K562 (cell line): ENCODE measurements at regions not wholly inside any gene's neighbourhood (a gene's known extent, or its start where the extent isn't known, plus 50 kb on each side); places are given as distances from the start of the nearest gene placed in this dataset.

ENCODE experiments used
- ATAC-seq: fragments of 200-7000 bp; cut with Tn5 transposase; 3 replicates; pipeline ENCODE4 v1.9.1; 2020; ENCODE audit warnings: moderate library complexity
- BruUV-seq: library from RNA; stranded (reverse); fragments of 400-500 nt; replicated peaks from 2 replicates; lab custom pipeline; 2021; lab: Mats Ljungman, UMichigan
- CTCF ChIA-PET: fragments of 300-600 bp; formaldehyde crosslinking; extraction: SDS; loops from one replicate; lab custom pipeline; 2021; ENCODE audit warnings: low intra/inter-chr PET ratio; lab: Yijun Ruan, JAX
- POLR2A ChIA-PET: fragments of 300-600, 350-650 bp; sonication (Branson Sonifier 250); formaldehyde crosslinking; extraction: SDS; loops from one replicate; lab custom pipeline; 2021; ENCODE audit warnings: antibody characterized with exemption, inconsistent platforms; lab: Yijun Ruan, JAX
- DNase-seq, 4 experiments: peaks; one replicate each; pipeline versions ENCODE4 v3.0.0 to v3.0.0-alpha.2; 2011 to 2018; ENCODE audit warnings: low spot score in 3 of 4, mixed read lengths in 3 of 4; ENCODE audit errors: extremely low read depth in 1 of 4
- FAIRE-seq: peaks from 2 replicates; lab custom pipeline; 2011; peaks lifted over from hg19 to GRCh38; lab: Jason Lieb, UNC
- H2AFZ ChIP-seq: 2 replicates; pipeline ENCODE4 v1.6.0; 2011; ENCODE audit warnings: low read depth, low read length, control low read depth, inconsistent platforms
- H3K27ac ChIP-seq: fragments of 200-600 bp; 3 replicates; pipeline ENCODE4 v1.8.0; 2011; ENCODE audit warnings: low read depth, mild to moderate bottlenecking, control low read depth, inconsistent platforms, low read length, moderate library complexity, mixed read lengths; ENCODE audit errors: extremely low read depth
- H3K27me3 ChIP-seq, 2 experiments: fragments of 300-600 bp in 1 of 2; 2 replicates in 1 of 2; 3 replicates in 1 of 2; pipeline versions ENCODE4 v1.6.0 to v1.8.0; 2011; ENCODE audit warnings: inconsistent platforms in 2 of 2, low read length in 2 of 2, mild to moderate bottlenecking in 1 of 2, mixed read lengths in 1 of 2, moderate library complexity in 1 of 2; ENCODE audit not compliant: control insufficient read depth in 2 of 2, insufficient read depth in 2 of 2
- H3K36me3 ChIP-seq: fragments of 300-600 bp; 3 replicates; pipeline ENCODE4 v1.8.0; 2011; ENCODE audit warnings: mild to moderate bottlenecking, low read length, inconsistent platforms; ENCODE audit not compliant: control insufficient read depth, insufficient read depth
- H3K4me1 ChIP-seq, 2 experiments: fragments of 200-600 bp in 1 of 2; replicated peaks in 1 of 2; 2 replicates in 1 of 2; 3 replicates in 1 of 2; pipeline versions ENCODE4 v1.5.1 to v1.8.0; 2011; ENCODE audit warnings: inconsistent platforms in 2 of 2, low read length in 2 of 2, mild to moderate bottlenecking in 1 of 2, mixed read lengths in 1 of 2, moderate library complexity in 1 of 2; ENCODE audit not compliant: control insufficient read depth in 2 of 2, insufficient read depth in 2 of 2
- H3K4me2 ChIP-seq: 2 replicates; pipeline ENCODE4 v1.6.1; 2011; ENCODE audit warnings: low read length, control low read depth, inconsistent platforms, mixed read lengths; ENCODE audit not compliant: insufficient read depth
- H3K4me3 ChIP-seq: fragments of 200-600 bp; sonication (generic), shearing (Covaris generic); 2 replicates; pipeline ENCODE4 v1.5.1; 2016; ENCODE audit warnings: control low read depth, inconsistent platforms
- H3K79me2 ChIP-seq: fragments of 200-600 bp; 3 replicates; pipeline ENCODE4 v1.8.0; 2011; ENCODE audit warnings: low read length, inconsistent platforms; ENCODE audit not compliant: control insufficient read depth, insufficient read depth
- H3K9ac ChIP-seq, 2 experiments: 2 replicates each; pipeline versions ENCODE4 v1.6.0 to v1.6.1; 2011; ENCODE audit warnings: low read depth in 2 of 2, low read length in 2 of 2, control low read depth in 1 of 2, inconsistent platforms in 1 of 2, mild to moderate bottlenecking in 1 of 2, mixed read lengths in 1 of 2; ENCODE audit not compliant: insufficient read depth in 1 of 2
- H3K9me1 ChIP-seq: one replicate; pipeline ENCODE4 v1.6.0; 2011; ENCODE audit warnings: inconsistent platforms, mild to moderate bottlenecking, low read length, moderate library complexity; ENCODE audit not compliant: control insufficient read depth, insufficient read depth
- H3K9me3 ChIP-seq: replicated peaks from 2 replicates; pipeline ENCODE4 v1.5.1; 2011; ENCODE audit warnings: low read depth, low read length, inconsistent platforms; ENCODE audit not compliant: control insufficient read depth, insufficient read depth
- H4K20me1 ChIP-seq: replicated peaks from 2 replicates; pipeline ENCODE4 v1.6.1; 2011; ENCODE audit warnings: low read length, inconsistent platforms, mixed read lengths; ENCODE audit not compliant: control insufficient read depth, insufficient read depth
- ETV5 ChIP-seq: sonication (generic); formaldehyde crosslinking; IDR thresholded peaks from 2 replicates; pipeline ENCODE4 v1.4.0; 2020; ENCODE audit warnings: low read depth, mild to moderate bottlenecking, missing genetic modification reagents
- FOXM1 ChIP-seq, 2 experiments: fragments of 450-650 bp in 1 of 2; sonication (generic) in 1 of 2; formaldehyde crosslinking in 1 of 2; IDR thresholded peaks; 2 replicates each; pipeline versions ENCODE4 v1.6.1 to v1.9.0; 2017 to 2022; ENCODE audit warnings: low read depth in 2 of 2, mild to moderate bottlenecking in 2 of 2, missing genetic modification reagents in 1 of 2, moderate library complexity in 1 of 2
- HNRNPL ChIP-seq: fragments of 200-400 bp; formaldehyde crosslinking; IDR thresholded peaks from 2 replicates; pipeline ENCODE4 v1.6.1; 2017; ENCODE audit warnings: low read depth, mild to moderate bottlenecking, low read length
- HNRNPLL ChIP-seq: fragments of 200-400 bp; formaldehyde crosslinking; IDR thresholded peaks from 2 replicates; pipeline ENCODE4 v1.6.1; 2017; ENCODE audit warnings: low read length, low read depth, mild to moderate bottlenecking; ENCODE audit not compliant: poor library complexity, severe bottlenecking
- IRF2 ChIP-seq: sonication (generic); formaldehyde crosslinking; IDR thresholded peaks from 2 replicates; pipeline ENCODE4 v1.8.1; 2022; ENCODE audit warnings: mild to moderate bottlenecking, missing genetic modification reagents
- TBP ChIP-seq: optimal IDR thresholded peaks from 2 replicates; pipeline ENCODE3; 2011; ENCODE audit warnings: low read depth, low read length, improper control_type of control experiment
- TEAD4 ChIP-seq, 2 experiments: sonication (generic) in 1 of 2; formaldehyde crosslinking in 1 of 2; IDR thresholded peaks; 2 replicates each; pipeline versions ENCODE4 v1.6.1 to v1.8.0; 2012 to 2022; ENCODE audit warnings: borderline replicate concordance in 1 of 2, inconsistent platforms in 1 of 2, low read length in 1 of 2, mild to moderate bottlenecking in 1 of 2, missing genetic modification reagents in 1 of 2
- ZNF143 ChIP-seq: sonication (generic); formaldehyde crosslinking; IDR thresholded peaks from 2 replicates; pipeline ENCODE4 v1.9.0; 2022; ENCODE audit warnings: mild to moderate bottlenecking, missing genetic modification reagents
- ZNF780A ChIP-seq: fragments of 250-450 bp; sonication (Bioruptor Pico); IDR thresholded peaks from 2 replicates; pipeline ENCODE4 v1.5.0; 2021; ENCODE audit warnings: mild to moderate bottlenecking
- ZNF785 ChIP-seq: fragments of 250-450 bp; sonication (Bioruptor Pico); IDR thresholded peaks from 2 replicates; pipeline ENCODE4 v1.4.0; 2020; ENCODE audit warnings: mild to moderate bottlenecking
- WGBS: fragments of 100-300 bp; shearing (Covaris generic); methylation state at CpG from one replicate; pipeline ENCODE4 v1.1.6; 2016; ENCODE audit warnings: low coverage, mixed read lengths; ENCODE audit not compliant: insufficient coverage; ENCODE audit errors: missing lambda C conversion rate; 5-methylcytosine and 5-hydroxymethylcytosine counted together
- in situ Hi-C: fragments of 300-500 bp; cut with MboI; formaldehyde crosslinking; loops from 4 replicates; pipeline ENCODE4 v1.15.0; 2018; ENCODE audit warnings: inconsistent platforms, mixed read lengths
- intact Hi-C: fragments of 100-400 bp; cut with micrococcal nuclease; formaldehyde crosslinking; loops from 2 replicates; pipeline ENCODE4 v1.14.2; 2022
- TF ChIP-seq, protein P1 (sequence below), 3 experiments: IDR thresholded peaks in 2 of 3; conservative IDR thresholded peaks in 1 of 3; 2 replicates each; pipeline ENCODE4 v1.5.1; 2011 to 2012; ENCODE audit warnings: low read length in 3 of 3, mild to moderate bottlenecking in 3 of 3, control low read depth in 2 of 3, improper control_type of control experiment in 1 of 3, inconsistent platforms in 1 of 3, low read depth in 1 of 3, mixed read lengths in 1 of 3, moderate library complexity in 1 of 3; ENCODE audit not compliant: insufficient read depth in 2 of 3
- TF ChIP-seq, protein P2 (sequence below): fragments of 450-650 bp; conservative IDR thresholded peaks from 2 replicates; pipeline ENCODE4 v1.6.1; 2016; ENCODE audit warnings: missing genetic modification characterization, low read depth, mild to moderate bottlenecking, control low read depth, missing compliant biosample characterization
- TF ChIP-seq, protein P3 (sequence below): sonication (generic); formaldehyde crosslinking; IDR thresholded peaks from 2 replicates; pipeline ENCODE4 v1.4.0; 2020; ENCODE audit warnings: mild to moderate bottlenecking, missing genetic modification reagents

DNA sequence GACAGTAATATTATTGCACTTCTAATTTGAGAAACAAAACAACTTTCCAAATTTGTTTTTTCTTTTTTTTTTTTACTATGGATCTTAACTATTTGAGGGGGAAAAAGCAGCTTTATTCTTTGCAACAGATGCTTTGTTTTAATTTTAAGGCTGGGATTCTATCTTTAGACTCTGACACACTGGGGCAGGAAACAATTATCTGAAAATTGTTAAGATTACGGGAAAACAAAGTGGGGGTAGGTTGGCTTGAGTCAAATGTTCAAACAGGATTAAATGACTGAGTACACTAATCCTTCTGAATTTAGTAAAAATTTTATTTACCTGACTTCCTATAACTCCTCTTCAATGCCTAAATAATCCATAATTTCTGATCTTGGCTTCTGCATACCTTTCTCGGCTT, 543.2 kb downstream of the SLITRK6 start (continued):
- TF ChIP-seq, protein P1, sequence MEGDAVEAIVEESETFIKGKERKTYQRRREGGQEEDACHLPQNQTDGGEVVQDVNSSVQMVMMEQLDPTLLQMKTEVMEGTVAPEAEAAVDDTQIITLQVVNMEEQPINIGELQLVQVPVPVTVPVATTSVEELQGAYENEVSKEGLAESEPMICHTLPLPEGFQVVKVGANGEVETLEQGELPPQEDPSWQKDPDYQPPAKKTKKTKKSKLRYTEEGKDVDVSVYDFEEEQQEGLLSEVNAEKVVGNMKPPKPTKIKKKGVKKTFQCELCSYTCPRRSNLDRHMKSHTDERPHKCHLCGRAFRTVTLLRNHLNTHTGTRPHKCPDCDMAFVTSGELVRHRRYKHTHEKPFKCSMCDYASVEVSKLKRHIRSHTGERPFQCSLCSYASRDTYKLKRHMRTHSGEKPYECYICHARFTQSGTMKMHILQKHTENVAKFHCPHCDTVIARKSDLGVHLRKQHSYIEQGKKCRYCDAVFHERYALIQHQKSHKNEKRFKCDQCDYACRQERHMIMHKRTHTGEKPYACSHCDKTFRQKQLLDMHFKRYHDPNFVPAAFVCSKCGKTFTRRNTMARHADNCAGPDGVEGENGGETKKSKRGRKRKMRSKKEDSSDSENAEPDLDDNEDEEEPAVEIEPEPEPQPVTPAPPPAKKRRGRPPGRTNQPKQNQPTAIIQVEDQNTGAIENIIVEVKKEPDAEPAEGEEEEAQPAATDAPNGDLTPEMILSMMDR (IDR thresholded peaks at IDR 0.05 in 2 of 3, conservative IDR thresholded peaks at IDR 0.05 in 1 of 3; ENCODE audit: insufficient read depth in 2 of 3, low read depth in 1 of 3, low read length in 3 of 3), result no peak
- TF ChIP-seq TBP, result no peak
- no peak for TF ChIP-seq HNRNPLL
- TF ChIP-seq ZNF143, result no peak
- TF ChIP-seq IRF2 (CRISPR knock-in tag), result no peak

DNA sequence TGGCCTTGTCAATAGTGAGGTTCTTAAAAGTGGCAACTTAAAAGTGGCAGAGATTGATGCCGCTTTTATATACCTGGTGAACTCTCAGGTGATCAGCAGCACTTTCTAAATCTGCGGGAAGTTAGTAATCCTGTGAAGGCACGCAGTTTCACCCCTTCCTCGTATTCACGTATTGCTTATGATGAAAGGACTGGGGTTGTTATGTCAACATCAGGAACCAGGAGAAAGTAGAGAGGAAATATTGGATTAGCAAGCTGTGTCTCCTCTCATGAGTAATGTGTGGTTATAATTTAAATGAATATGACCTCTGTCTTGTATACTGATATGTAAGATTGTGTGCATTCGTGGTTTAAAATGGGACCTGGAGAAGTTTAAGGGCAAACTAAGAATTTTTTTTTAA, 544.6 kb downstream of the SLITRK6 start:
- Histone ChIP-seq H4K20me1 (no peaks in the 10 kb centered on the region), H3K9me1 (no peaks in the 10 kb centered on the region), H3K27ac (no peak overlapping the region), H3K9me3 (no peaks in the 10 kb centered on the region), H3K27me3 (no peaks in the 10 kb centered on the region), H3K9ac (no peak overlapping the region), H2AFZ (no peak overlapping the region), H3K4me1 (no peaks in the 10 kb centered on the region), H3K4me3 (no peak overlapping the region), H3K4me2 (no peak overlapping the region), H3K79me2 (no peaks in the 10 kb centered on the region), H3K36me3 (no peaks in the 10 kb centered on the region)
- in situ Hi-C loops (no loop called here), intact Hi-C loops (no loop called here)
- FAIRE-seq (no peak), DNase-seq (no peak), ATAC-seq (no peak)
- WGBS, result 0% methylated on average over 6 of the region's 6 CpGs
- no TSS peak for BruUV-seq
- ChIA-PET CTCF (no interaction called here), POLR2A (no interaction called here)
- TF ChIP-seq, protein P2, sequence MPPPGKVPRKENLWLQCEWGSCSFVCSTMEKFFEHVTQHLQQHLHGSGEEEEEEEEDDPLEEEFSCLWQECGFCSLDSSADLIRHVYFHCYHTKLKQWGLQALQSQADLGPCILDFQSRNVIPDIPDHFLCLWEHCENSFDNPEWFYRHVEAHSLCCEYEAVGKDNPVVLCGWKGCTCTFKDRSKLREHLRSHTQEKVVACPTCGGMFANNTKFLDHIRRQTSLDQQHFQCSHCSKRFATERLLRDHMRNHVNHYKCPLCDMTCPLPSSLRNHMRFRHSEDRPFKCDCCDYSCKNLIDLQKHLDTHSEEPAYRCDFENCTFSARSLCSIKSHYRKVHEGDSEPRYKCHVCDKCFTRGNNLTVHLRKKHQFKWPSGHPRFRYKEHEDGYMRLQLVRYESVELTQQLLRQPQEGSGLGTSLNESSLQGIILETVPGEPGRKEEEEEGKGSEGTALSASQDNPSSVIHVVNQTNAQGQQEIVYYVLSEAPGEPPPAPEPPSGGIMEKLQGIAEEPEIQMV (tag), result no peak
- TF ChIP-seq ETV5 (CRISPR knock-in tag) (no peak), TEAD4 (IDR thresholded peaks at IDR 0.05; ENCODE audit: low read length) (no peak), TEAD4 (CRISPR knock-in tag; IDR thresholded peaks at IDR 0.05; ENCODE audit: borderline replicate concordance) (no peak), FOXM1 (IDR thresholded peaks at IDR 0.05; ENCODE audit: low read depth) (no peak), FOXM1 (CRISPR knock-in tag; IDR thresholded peaks at IDR 0.05; ENCODE audit: low read depth) (no peak), ZNF785 (CRISPR knock-in tag) (no peak), ZNF780A (no peak), HNRNPL (no peak)
- TF ChIP-seq, protein P3, sequence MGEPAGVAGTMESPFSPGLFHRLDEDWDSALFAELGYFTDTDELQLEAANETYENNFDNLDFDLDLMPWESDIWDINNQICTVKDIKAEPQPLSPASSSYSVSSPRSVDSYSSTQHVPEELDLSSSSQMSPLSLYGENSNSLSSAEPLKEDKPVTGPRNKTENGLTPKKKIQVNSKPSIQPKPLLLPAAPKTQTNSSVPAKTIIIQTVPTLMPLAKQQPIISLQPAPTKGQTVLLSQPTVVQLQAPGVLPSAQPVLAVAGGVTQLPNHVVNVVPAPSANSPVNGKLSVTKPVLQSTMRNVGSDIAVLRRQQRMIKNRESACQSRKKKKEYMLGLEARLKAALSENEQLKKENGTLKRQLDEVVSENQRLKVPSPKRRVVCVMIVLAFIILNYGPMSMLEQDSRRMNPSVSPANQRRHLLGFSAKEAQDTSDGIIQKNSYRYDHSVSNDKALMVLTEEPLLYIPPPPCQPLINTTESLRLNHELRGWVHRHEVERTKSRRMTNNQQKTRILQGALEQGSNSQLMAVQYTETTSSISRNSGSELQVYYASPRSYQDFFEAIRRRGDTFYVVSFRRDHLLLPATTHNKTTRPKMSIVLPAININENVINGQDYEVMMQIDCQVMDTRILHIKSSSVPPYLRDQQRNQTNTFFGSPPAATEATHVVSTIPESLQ (CRISPR knock-in tag), result no peak
